K562 (cell line): ENCODE measurements at regions not wholly inside any gene's neighbourhood (a gene's known extent, or its start where the extent isn't known, plus 50 kb on each side); places are given as distances from the start of the nearest gene placed in this dataset.

Experiments used
- ATAC-seq: fragments of 200-7000 bp; cut with Tn5 transposase; 3 replicates; pipeline ENCODE4 v1.9.1; 2020; ENCODE audit warnings: moderate library complexity
- BruUV-seq: library from RNA; stranded (reverse); fragments of 400-500 nt; replicated peaks from 2 replicates; lab custom pipeline; 2021; lab: Mats Ljungman, UMichigan
- CTCF ChIA-PET: fragments of 300-600 bp; formaldehyde crosslinking; extraction: SDS; loops from one replicate; lab custom pipeline; 2021; ENCODE audit warnings: low intra/inter-chr PET ratio; lab: Yijun Ruan, JAX
- POLR2A ChIA-PET: fragments of 300-600, 350-650 bp; sonication (Branson Sonifier 250); formaldehyde crosslinking; extraction: SDS; loops from one replicate; lab custom pipeline; 2021; ENCODE audit warnings: antibody characterized with exemption, inconsistent platforms; lab: Yijun Ruan, JAX
- DNase-seq, 4 experiments: peaks; one replicate each; pipeline versions ENCODE4 v3.0.0 to v3.0.0-alpha.2; 2011 to 2018; ENCODE audit warnings: low spot score in 3 of 4, mixed read lengths in 3 of 4; ENCODE audit errors: extremely low read depth in 1 of 4
- FAIRE-seq: peaks from 2 replicates; lab custom pipeline; 2011; peaks lifted over from hg19 to GRCh38; lab: Jason Lieb, UNC
- H2AFZ ChIP-seq: 2 replicates; pipeline ENCODE4 v1.6.0; 2011; ENCODE audit warnings: low read depth, low read length, control low read depth, inconsistent platforms
- H3K27ac ChIP-seq: fragments of 200-600 bp; 3 replicates; pipeline ENCODE4 v1.8.0; 2011; ENCODE audit warnings: low read depth, mild to moderate bottlenecking, control low read depth, inconsistent platforms, low read length, moderate library complexity, mixed read lengths; ENCODE audit errors: extremely low read depth
- H3K27me3 ChIP-seq, 2 experiments: fragments of 300-600 bp in 1 of 2; 2 replicates in 1 of 2; 3 replicates in 1 of 2; pipeline versions ENCODE4 v1.6.0 to v1.8.0; 2011; ENCODE audit warnings: inconsistent platforms in 2 of 2, low read length in 2 of 2, mild to moderate bottlenecking in 1 of 2, mixed read lengths in 1 of 2, moderate library complexity in 1 of 2; ENCODE audit not compliant: control insufficient read depth in 2 of 2, insufficient read depth in 2 of 2
- H3K36me3 ChIP-seq: fragments of 300-600 bp; 3 replicates; pipeline ENCODE4 v1.8.0; 2011; ENCODE audit warnings: mild to moderate bottlenecking, low read length, inconsistent platforms; ENCODE audit not compliant: control insufficient read depth, insufficient read depth
- H3K4me1 ChIP-seq, 2 experiments: fragments of 200-600 bp in 1 of 2; replicated peaks in 1 of 2; 2 replicates in 1 of 2; 3 replicates in 1 of 2; pipeline versions ENCODE4 v1.5.1 to v1.8.0; 2011; ENCODE audit warnings: inconsistent platforms in 2 of 2, low read length in 2 of 2, mild to moderate bottlenecking in 1 of 2, mixed read lengths in 1 of 2, moderate library complexity in 1 of 2; ENCODE audit not compliant: control insufficient read depth in 2 of 2, insufficient read depth in 2 of 2
- H3K4me2 ChIP-seq: 2 replicates; pipeline ENCODE4 v1.6.1; 2011; ENCODE audit warnings: low read length, control low read depth, inconsistent platforms, mixed read lengths; ENCODE audit not compliant: insufficient read depth
- H3K4me3 ChIP-seq: fragments of 200-600 bp; sonication (generic), shearing (Covaris generic); 2 replicates; pipeline ENCODE4 v1.5.1; 2016; ENCODE audit warnings: control low read depth, inconsistent platforms
- H3K79me2 ChIP-seq: fragments of 200-600 bp; 3 replicates; pipeline ENCODE4 v1.8.0; 2011; ENCODE audit warnings: low read length, inconsistent platforms; ENCODE audit not compliant: control insufficient read depth, insufficient read depth
- H3K9ac ChIP-seq, 2 experiments: 2 replicates each; pipeline versions ENCODE4 v1.6.0 to v1.6.1; 2011; ENCODE audit warnings: low read depth in 2 of 2, low read length in 2 of 2, control low read depth in 1 of 2, inconsistent platforms in 1 of 2, mild to moderate bottlenecking in 1 of 2, mixed read lengths in 1 of 2; ENCODE audit not compliant: insufficient read depth in 1 of 2
- H3K9me1 ChIP-seq: one replicate; pipeline ENCODE4 v1.6.0; 2011; ENCODE audit warnings: inconsistent platforms, mild to moderate bottlenecking, low read length, moderate library complexity; ENCODE audit not compliant: control insufficient read depth, insufficient read depth
- H3K9me3 ChIP-seq: replicated peaks from 2 replicates; pipeline ENCODE4 v1.5.1; 2011; ENCODE audit warnings: low read depth, low read length, inconsistent platforms; ENCODE audit not compliant: control insufficient read depth, insufficient read depth
- H4K20me1 ChIP-seq: replicated peaks from 2 replicates; pipeline ENCODE4 v1.6.1; 2011; ENCODE audit warnings: low read length, inconsistent platforms, mixed read lengths; ENCODE audit not compliant: control insufficient read depth, insufficient read depth
- ARID3A ChIP-seq: IDR thresholded peaks from 2 replicates; pipeline ENCODE4 v1.6.1; 2012; ENCODE audit warnings: low read depth, low read length, improper control_type of control experiment, borderline replicate concordance
- CBFB ChIP-seq: sonication (generic); formaldehyde crosslinking; IDR thresholded peaks from 2 replicates; pipeline ENCODE4 v1.4.0; 2020; ENCODE audit warnings: mild to moderate bottlenecking, missing genetic modification reagents
- CBX8 ChIP-seq: fragments of 200-600 bp; sonication (generic); IDR thresholded peaks from 2 replicates; pipeline ENCODE4 v1.6.1; 2012; ENCODE audit warnings: borderline replicate concordance, mixed run types, low read depth, mild to moderate bottlenecking, moderate library complexity, mixed read lengths, low read length, control low read depth, inconsistent platforms; ENCODE audit not compliant: poor library complexity, severe bottlenecking; ENCODE audit errors: extremely low read depth
- E2F3 ChIP-seq: fragments of 250-450 bp; sonication (Bioruptor Pico); IDR thresholded peaks from 2 replicates; pipeline ENCODE4 v1.4.0; 2020; ENCODE audit warnings: mild to moderate bottlenecking
- EP300 ChIP-seq: IDR thresholded peaks from 2 replicates; pipeline ENCODE4 v1.6.1; 2012; ENCODE audit warnings: low read length, improper control_type of control experiment
- HSF4 ChIP-seq: fragments of 250-450 bp; sonication (Bioruptor Pico); IDR thresholded peaks from 2 replicates; pipeline ENCODE4 v2.1.2; 2022; ENCODE audit warnings: mild to moderate bottlenecking, moderate library complexity, borderline replicate concordance
- KAT2B ChIP-seq: IDR thresholded peaks from one replicate; pipeline ENCODE4 v1.6.1; 2012; ENCODE audit warnings: low read depth, mild to moderate bottlenecking, control low read depth, inconsistent platforms, low read length, moderate library complexity
- NRF1 ChIP-seq, 2 experiments: fragments of 450-650 bp; IDR thresholded peaks in 1 of 2; conservative IDR thresholded peaks in 1 of 2; 2 replicates each; pipeline ENCODE4 v1.6.1; 2014; ENCODE audit warnings: mild to moderate bottlenecking in 2 of 2
- PRPF4 ChIP-seq: fragments of 200-400 bp; formaldehyde crosslinking; IDR thresholded peaks from one replicate; pipeline ENCODE4 v1.6.1; 2017; ENCODE audit warnings: low read length, low read depth, mild to moderate bottlenecking; ENCODE audit not compliant: insufficient read depth, poor library complexity, severe bottlenecking
- RFX5 ChIP-seq: IDR thresholded peaks from 2 replicates; pipeline ENCODE4 v1.6.1; 2011; ENCODE audit warnings: low read depth, mild to moderate bottlenecking, improper control_type of control experiment, low read length
- SIX5 ChIP-seq, 2 experiments: IDR thresholded peaks; 2 replicates each; pipeline ENCODE4 v1.6.1; 2011; ENCODE audit warnings: low read length in 2 of 2, borderline replicate concordance in 1 of 2, low read depth in 1 of 2, mild to moderate bottlenecking in 1 of 2, moderate library complexity in 1 of 2; ENCODE audit not compliant: insufficient read depth in 1 of 2
- SMARCA5 ChIP-seq: fragments of 450-650 bp; IDR thresholded peaks from 2 replicates; pipeline ENCODE4 v1.6.1; 2016
- SNIP1 ChIP-seq: fragments of 450-650 bp; IDR thresholded peaks from 2 replicates; pipeline ENCODE4 v1.7.1; 2017; ENCODE audit warnings: low read depth, mild to moderate bottlenecking
- SRSF9 ChIP-seq: fragments of 200-400 bp; formaldehyde crosslinking; IDR thresholded peaks from 2 replicates; pipeline ENCODE4 v1.6.1; 2017; ENCODE audit warnings: low read depth, low read length, borderline replicate concordance
- STAT5B ChIP-seq: fragments of 250-450 bp; sonication (Bioruptor Pico); IDR thresholded peaks from 2 replicates; pipeline ENCODE4 v1.8.0; 2021; ENCODE audit warnings: mild to moderate bottlenecking, inconsistent platforms
- TAF15 ChIP-seq: fragments of 200-400 bp; formaldehyde crosslinking; IDR thresholded peaks from 2 replicates; pipeline ENCODE4 v1.6.1; 2017; ENCODE audit warnings: mild to moderate bottlenecking, low read depth, low read length, moderate library complexity
- TAL1 ChIP-seq: fragments of 450-650 bp; IDR thresholded peaks from 2 replicates; pipeline ENCODE4 v1.6.1; 2016; ENCODE audit warnings: mild to moderate bottlenecking
- TBP ChIP-seq: optimal IDR thresholded peaks from 2 replicates; pipeline ENCODE3; 2011; ENCODE audit warnings: low read depth, low read length, improper control_type of control experiment
- ZNF133 ChIP-seq: fragments of 250-450 bp; sonication (Bioruptor Pico); IDR thresholded peaks from 2 replicates; pipeline ENCODE4 v1.4.0; 2020; ENCODE audit warnings: mild to moderate bottlenecking
- ZNF239 ChIP-seq: fragments of 250-450 bp; sonication (Bioruptor Pico); IDR thresholded peaks from 2 replicates; pipeline ENCODE4 v1.4.0; 2020; ENCODE audit warnings: mild to moderate bottlenecking
- ZNF445 ChIP-seq: fragments of 250-450 bp; sonication (Bioruptor Pico); IDR thresholded peaks from 2 replicates; pipeline ENCODE4 v1.4.0; 2020; ENCODE audit warnings: low read depth, mild to moderate bottlenecking, moderate library complexity
- ZNF699 ChIP-seq: fragments of 250-450 bp; sonication (Bioruptor Pico); IDR thresholded peaks from 2 replicates; pipeline ENCODE4 v1.8.0; 2021; ENCODE audit warnings: mild to moderate bottlenecking, moderate library complexity; ENCODE audit not compliant: insufficient replicate concordance
- WGBS: fragments of 100-300 bp; shearing (Covaris generic); methylation state at CpG from one replicate; pipeline ENCODE4 v1.1.6; 2016; ENCODE audit warnings: low coverage, mixed read lengths; ENCODE audit not compliant: insufficient coverage; ENCODE audit errors: missing lambda C conversion rate; 5-methylcytosine and 5-hydroxymethylcytosine counted together
- in situ Hi-C: fragments of 300-500 bp; cut with MboI; formaldehyde crosslinking; loops from 4 replicates; pipeline ENCODE4 v1.15.0; 2018; ENCODE audit warnings: inconsistent platforms, mixed read lengths
- intact Hi-C: fragments of 100-400 bp; cut with micrococcal nuclease; formaldehyde crosslinking; loops from 2 replicates; pipeline ENCODE4 v1.14.2; 2022

- TF ChIP-seq NRF1 (conservative IDR thresholded peaks at IDR 0.05 in 1 of 2, IDR thresholded peaks at IDR 0.05 in 1 of 2) (no peak), ZNF699 (CRISPR knock-in tag) (no peak), TBP (no peak), CBFB (no peak), ZNF239 (CRISPR knock-in tag) (no peak), PRPF4 (no peak), ZNF445 (CRISPR knock-in tag) (no peak), RFX5 (no peak), SIX5 (IDR thresholded peaks at IDR 0.05; ENCODE audit: borderline replicate concordance in 1 of 2, insufficient read depth in 1 of 2, low read depth in 1 of 2, low read length in 2 of 2) (no peak), SRSF9 (no peak)
These were observed 288.6 kb downstream of the AACS start (continued) for GRCh38 chr12:125353871-125354270.

GRCh38 chr12:125355614-125356013 is 290.4 kb downstream of the AACS start:
- H3K4me3 ChIP-seq = no peak overlapping the region
- H3K36me3 ChIP-seq = no peaks in the 10 kb centered on the region
- H4K20me1 ChIP-seq = no peaks in the 10 kb centered on the region
- POLR2A ChIA-PET = no interaction called here
- in situ Hi-C loops (no loop called here), intact Hi-C loops (no loop called here)
- no peaks in the 10 kb centered on the region for H3K4me1 ChIP-seq
- FAIRE-seq (no peak), DNase-seq (no peak), ATAC-seq (no peak)
- WGBS = under 1% methylated on average over 7 of the region's 7 CpGs
- no peaks in the 10 kb centered on the region for H3K79me2 ChIP-seq
- no peak overlapping the region for H2AFZ ChIP-seq
- no peak overlapping the region for H3K27ac ChIP-seq
- H3K9me3 ChIP-seq = no peaks in the 10 kb centered on the region
- H3K9ac ChIP-seq = no peak overlapping the region
- CTCF ChIA-PET = no interaction called here
- peaks cover 0 to 3% of the 10 kb centered on the region in 2 experiments; a peak in 1 of 5 replicates for H3K27me3 ChIP-seq
- BruUV-seq = no TSS peak
- TF ChIP-seq SMARCA5 (no peak), SNIP1 (no peak), TAF15 (no peak), ARID3A (no peak), E2F3 (CRISPR knock-in tag) (no peak), TAL1 (no peak), ZNF133 (CRISPR knock-in tag) (no peak), KAT2B (no peak), HSF4 (CRISPR knock-in tag) (no peak), EP300 (no peak), CBX8 (no peak), TBP (no peak), STAT5B (no peak)
- H3K4me2 ChIP-seq = no peak overlapping the region
- no peaks in the 10 kb centered on the region for H3K9me1 ChIP-seq
